ENCODE measurements at regions not wholly inside any gene's neighbourhood (a gene's known extent, or its start where the extent isn't known, plus 50 kb on each side); places are given as distances from the start of the nearest gene placed in this dataset.

GRCh38 chr2:12318427-12319057, 398.2 kb upstream of the TRIB2 start:
- no peak for TF ChIP-seq CTCF (IDR thresholded peaks at IDR 0.05; ENCODE audit: low read depth, low read length, poor library complexity, severe bottlenecking)
- TF ChIP-seq EZH2phosphoT487 (IDR thresholded peaks at IDR 0.05; ENCODE audit: borderline replicate concordance, low read length): no peak
